Liver (tissue), 8 donors: ENCODE measurements at regions not wholly inside any gene's neighbourhood (a gene's known extent, or its start where the extent isn't known, plus 50 kb on each side); places are given as distances from the start of the nearest gene placed in this dataset.

Source experiments
- DNase-seq: peaks from one replicate; pipeline ENCODE4 v3.0.0-alpha.2; 2017; ENCODE audit warnings: low spot score
- H3K27ac ChIP-seq, 2 donors: one replicate each; pipeline ENCODE4 v1.7.0; 2013; ENCODE audit warnings: inconsistent platforms in 2 of 2, low read length in 2 of 2, control low read depth in 1 of 2, low read depth in 1 of 2, mild to moderate bottlenecking in 1 of 2
- H3K27me3 ChIP-seq, 4 donors: one replicate each; pipeline versions ENCODE4 v1.6.1 to v1.7.0; 2013; ENCODE audit warnings: low read length in 3 of 4, inconsistent platforms in 1 of 4, mild to moderate bottlenecking in 1 of 4, moderate library complexity in 1 of 4; ENCODE audit not compliant: control insufficient read depth in 4 of 4, insufficient read depth in 4 of 4
- H3K36me3 ChIP-seq, 4 donors: one replicate each; pipeline versions ENCODE4 v1.6.1 to v1.7.0; 2013; ENCODE audit warnings: low read length in 3 of 4, mild to moderate bottlenecking in 3 of 4, low read depth in 1 of 4, moderate library complexity in 1 of 4; ENCODE audit not compliant: control insufficient read depth in 4 of 4, insufficient read depth in 3 of 4
- H3K4me1 ChIP-seq, 4 donors: one replicate each; pipeline versions ENCODE4 v1.6.1 to v1.7.0; 2013; ENCODE audit warnings: low read length in 3 of 4, mild to moderate bottlenecking in 3 of 4, moderate library complexity in 1 of 4; ENCODE audit not compliant: control insufficient read depth in 4 of 4, insufficient read depth in 4 of 4
- H3K4me3 ChIP-seq, 3 donors: one replicate each; pipeline versions ENCODE4 v1.6.1 to v1.7.0; 2013; ENCODE audit warnings: low read length in 3 of 3, control low read depth in 1 of 3, low read depth in 1 of 3, mild to moderate bottlenecking in 1 of 3
- H3K9ac ChIP-seq, 2 donors: one replicate each; pipeline ENCODE4 v1.7.0; 2013; ENCODE audit warnings: low read length in 2 of 2, mild to moderate bottlenecking in 2 of 2, moderate library complexity in 2 of 2, control low read depth in 1 of 2, low read depth in 1 of 2
- H3K9me3 ChIP-seq, 4 donors: one replicate each; pipeline versions ENCODE4 v1.6.1 to v1.7.0; 2013; ENCODE audit warnings: low read length in 3 of 4; ENCODE audit not compliant: control insufficient read depth in 4 of 4
- EGR1 ChIP-seq, 2 donors: IDR thresholded peaks; 2 replicates each; pipeline ENCODE4 v1.6.1; 2016 to 2018; ENCODE audit warnings: antibody characterized with exemption in 2 of 2, low read depth in 2 of 2
- FOXA1 ChIP-seq: IDR thresholded peaks from 2 replicates; pipeline ENCODE4 v1.6.1; 2016; ENCODE audit warnings: antibody characterized with exemption
- FOXA2 ChIP-seq: IDR thresholded peaks from 2 replicates; pipeline ENCODE4 v1.6.1; 2016; ENCODE audit warnings: antibody characterized with exemption
- GABPA ChIP-seq, 2 donors: IDR thresholded peaks in 1 of 2; conservative IDR thresholded peaks in 1 of 2; 2 replicates each; pipeline ENCODE4 v1.6.1; 2016; ENCODE audit warnings: antibody characterized with exemption in 2 of 2, mild to moderate bottlenecking in 1 of 2, moderate library complexity in 1 of 2
- HNF4A ChIP-seq, 2 donors: conservative IDR thresholded peaks; 2 replicates each; pipeline ENCODE4 v1.6.1; 2016; ENCODE audit warnings: antibody characterized with exemption in 2 of 2, mild to moderate bottlenecking in 2 of 2
- HNF4G ChIP-seq: IDR thresholded peaks from 2 replicates; pipeline ENCODE4 v1.6.1; 2016; ENCODE audit warnings: antibody characterized with exemption
- NR2F2 ChIP-seq: IDR thresholded peaks from 2 replicates; pipeline ENCODE4 v1.6.1; 2016; ENCODE audit warnings: antibody characterized with exemption
- RAD21 ChIP-seq, 2 donors: IDR thresholded peaks; 2 replicates each; pipeline ENCODE4 v1.6.1; 2016; ENCODE audit warnings: antibody characterized with exemption in 2 of 2, mild to moderate bottlenecking in 2 of 2
- RXRA ChIP-seq, 2 donors: IDR thresholded peaks; 2 replicates each; pipeline ENCODE4 v1.6.1; 2017 to 2018; ENCODE audit warnings: antibody characterized with exemption in 2 of 2, mild to moderate bottlenecking in 1 of 2
- SP1 ChIP-seq: IDR thresholded peaks from 2 replicates; pipeline ENCODE4 v1.6.1; 2018; ENCODE audit warnings: antibody characterized with exemption, mild to moderate bottlenecking
- TAF1 ChIP-seq: conservative IDR thresholded peaks from 2 replicates; pipeline ENCODE4 v1.6.1; 2016; ENCODE audit warnings: antibody characterized with exemption, mild to moderate bottlenecking
- YY1 ChIP-seq: IDR thresholded peaks from 2 replicates; pipeline ENCODE4 v1.6.1; 2016; ENCODE audit warnings: antibody characterized with exemption, mild to moderate bottlenecking
- WGBS: extraction: QIAGEN DNeasy Blood & Tissue Kit; methylation state at CpG from one replicate; pipeline ENCODE4 v1.1.7; 2013; 5-methylcytosine and 5-hydroxymethylcytosine counted together
- TF ChIP-seq, protein P1 (sequence below): IDR thresholded peaks from 2 replicates; pipeline ENCODE4 v1.6.1; 2016; ENCODE audit warnings: antibody characterized with exemption
- TF ChIP-seq, protein P2 (sequence below): IDR thresholded peaks from 2 replicates; pipeline ENCODE4 v1.6.1; 2016; ENCODE audit warnings: antibody characterized with exemption
- TF ChIP-seq, protein P3 (sequence below): fragments of 150-350 bp; IDR thresholded peaks from 2 replicates; pipeline ENCODE4 v1.5.1; 2017; ENCODE audit warnings: improper control_type of control experiment, low read depth, low read length; ENCODE audit not compliant: missing input control
- TF ChIP-seq, protein P4 (sequence below): IDR thresholded peaks from 2 replicates; pipeline ENCODE4 v1.6.1; 2016; ENCODE audit warnings: antibody characterized with exemption
- TF ChIP-seq, protein P5 (sequence below): IDR thresholded peaks from 2 replicates; pipeline ENCODE4 v1.6.1; 2016; ENCODE audit warnings: antibody characterized with exemption, mild to moderate bottlenecking
- donor health status: healthy.
- donor health status: healthy.
- donor health status: healthy.
- donor health status: healthy.
- donor health status: healthy.

DNA sequence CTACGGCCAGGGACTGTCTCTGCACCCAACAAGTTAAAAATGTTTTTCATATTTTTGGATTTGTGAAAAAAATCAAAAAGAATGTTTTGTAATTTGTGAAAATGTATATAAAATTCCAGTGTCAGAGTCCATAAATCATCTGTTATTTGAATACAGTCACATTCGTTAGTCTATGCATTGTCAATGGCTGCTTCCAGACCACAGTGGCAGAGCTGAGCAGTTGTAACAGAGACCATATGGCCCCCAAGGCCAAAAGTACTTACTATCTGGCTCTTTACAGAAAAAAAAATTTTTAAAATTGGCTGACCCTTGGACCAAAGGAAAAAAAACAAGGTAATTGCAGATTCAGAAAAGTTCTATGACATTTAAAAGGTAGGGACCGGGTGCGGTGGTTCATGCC lies 86.7 kb upstream of the ATL2 start:
- Histone ChIP-seq H3K4me3 (no peak overlapping the region), H3K27ac (no peak overlapping the region), H3K4me1 (no peaks in the 10 kb centered on the region), H3K9ac (no peak overlapping the region), H3K9me3 (no peaks in the 10 kb centered on the region), H3K27me3 (no peaks in the 10 kb centered on the region), H3K36me3 (no peaks in the 10 kb centered on the region)
- no peak for TF ChIP-seq EGR1 (IDR thresholded peaks at IDR 0.05; ENCODE audit: low read depth in 2 of 2)
- TF ChIP-seq, protein P1, sequence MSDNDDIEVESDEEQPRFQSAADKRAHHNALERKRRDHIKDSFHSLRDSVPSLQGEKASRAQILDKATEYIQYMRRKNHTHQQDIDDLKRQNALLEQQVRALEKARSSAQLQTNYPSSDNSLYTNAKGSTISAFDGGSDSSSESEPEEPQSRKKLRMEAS = no peak
- TF ChIP-seq GABPA (IDR thresholded peaks at IDR 0.05 in 1 of 2, conservative IDR thresholded peaks at IDR 0.05 in 1 of 2) = no peak
- TF ChIP-seq, protein P2, sequence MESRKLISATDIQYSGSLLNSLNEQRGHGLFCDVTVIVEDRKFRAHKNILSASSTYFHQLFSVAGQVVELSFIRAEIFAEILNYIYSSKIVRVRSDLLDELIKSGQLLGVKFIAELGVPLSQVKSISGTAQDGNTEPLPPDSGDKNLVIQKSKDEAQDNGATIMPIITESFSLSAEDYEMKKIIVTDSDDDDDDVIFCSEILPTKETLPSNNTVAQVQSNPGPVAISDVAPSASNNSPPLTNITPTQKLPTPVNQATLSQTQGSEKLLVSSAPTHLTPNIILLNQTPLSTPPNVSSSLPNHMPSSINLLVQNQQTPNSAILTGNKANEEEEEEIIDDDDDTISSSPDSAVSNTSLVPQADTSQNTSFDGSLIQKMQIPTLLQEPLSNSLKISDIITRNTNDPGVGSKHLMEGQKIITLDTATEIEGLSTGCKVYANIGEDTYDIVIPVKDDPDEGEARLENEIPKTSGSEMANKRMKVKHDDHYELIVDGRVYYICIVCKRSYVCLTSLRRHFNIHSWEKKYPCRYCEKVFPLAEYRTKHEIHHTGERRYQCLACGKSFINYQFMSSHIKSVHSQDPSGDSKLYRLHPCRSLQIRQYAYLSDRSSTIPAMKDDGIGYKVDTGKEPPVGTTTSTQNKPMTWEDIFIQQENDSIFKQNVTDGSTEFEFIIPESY = no peak
- TF ChIP-seq FOXA2 = no peak
- TF ChIP-seq HNF4G = no peak
- TF ChIP-seq, protein P3, sequence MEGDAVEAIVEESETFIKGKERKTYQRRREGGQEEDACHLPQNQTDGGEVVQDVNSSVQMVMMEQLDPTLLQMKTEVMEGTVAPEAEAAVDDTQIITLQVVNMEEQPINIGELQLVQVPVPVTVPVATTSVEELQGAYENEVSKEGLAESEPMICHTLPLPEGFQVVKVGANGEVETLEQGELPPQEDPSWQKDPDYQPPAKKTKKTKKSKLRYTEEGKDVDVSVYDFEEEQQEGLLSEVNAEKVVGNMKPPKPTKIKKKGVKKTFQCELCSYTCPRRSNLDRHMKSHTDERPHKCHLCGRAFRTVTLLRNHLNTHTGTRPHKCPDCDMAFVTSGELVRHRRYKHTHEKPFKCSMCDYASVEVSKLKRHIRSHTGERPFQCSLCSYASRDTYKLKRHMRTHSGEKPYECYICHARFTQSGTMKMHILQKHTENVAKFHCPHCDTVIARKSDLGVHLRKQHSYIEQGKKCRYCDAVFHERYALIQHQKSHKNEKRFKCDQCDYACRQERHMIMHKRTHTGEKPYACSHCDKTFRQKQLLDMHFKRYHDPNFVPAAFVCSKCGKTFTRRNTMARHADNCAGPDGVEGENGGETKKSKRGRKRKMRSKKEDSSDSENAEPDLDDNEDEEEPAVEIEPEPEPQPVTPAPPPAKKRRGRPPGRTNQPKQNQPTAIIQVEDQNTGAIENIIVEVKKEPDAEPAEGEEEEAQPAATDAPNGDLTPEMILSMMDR = no peak
- TF ChIP-seq, protein P4, sequence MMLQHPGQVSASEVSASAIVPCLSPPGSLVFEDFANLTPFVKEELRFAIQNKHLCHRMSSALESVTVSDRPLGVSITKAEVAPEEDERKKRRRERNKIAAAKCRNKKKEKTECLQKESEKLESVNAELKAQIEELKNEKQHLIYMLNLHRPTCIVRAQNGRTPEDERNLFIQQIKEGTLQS = no peak
- TF ChIP-seq YY1 = no peak
- no peak for TF ChIP-seq RAD21 (IDR thresholded peaks at IDR 0.05)
- TF ChIP-seq, protein P5, sequence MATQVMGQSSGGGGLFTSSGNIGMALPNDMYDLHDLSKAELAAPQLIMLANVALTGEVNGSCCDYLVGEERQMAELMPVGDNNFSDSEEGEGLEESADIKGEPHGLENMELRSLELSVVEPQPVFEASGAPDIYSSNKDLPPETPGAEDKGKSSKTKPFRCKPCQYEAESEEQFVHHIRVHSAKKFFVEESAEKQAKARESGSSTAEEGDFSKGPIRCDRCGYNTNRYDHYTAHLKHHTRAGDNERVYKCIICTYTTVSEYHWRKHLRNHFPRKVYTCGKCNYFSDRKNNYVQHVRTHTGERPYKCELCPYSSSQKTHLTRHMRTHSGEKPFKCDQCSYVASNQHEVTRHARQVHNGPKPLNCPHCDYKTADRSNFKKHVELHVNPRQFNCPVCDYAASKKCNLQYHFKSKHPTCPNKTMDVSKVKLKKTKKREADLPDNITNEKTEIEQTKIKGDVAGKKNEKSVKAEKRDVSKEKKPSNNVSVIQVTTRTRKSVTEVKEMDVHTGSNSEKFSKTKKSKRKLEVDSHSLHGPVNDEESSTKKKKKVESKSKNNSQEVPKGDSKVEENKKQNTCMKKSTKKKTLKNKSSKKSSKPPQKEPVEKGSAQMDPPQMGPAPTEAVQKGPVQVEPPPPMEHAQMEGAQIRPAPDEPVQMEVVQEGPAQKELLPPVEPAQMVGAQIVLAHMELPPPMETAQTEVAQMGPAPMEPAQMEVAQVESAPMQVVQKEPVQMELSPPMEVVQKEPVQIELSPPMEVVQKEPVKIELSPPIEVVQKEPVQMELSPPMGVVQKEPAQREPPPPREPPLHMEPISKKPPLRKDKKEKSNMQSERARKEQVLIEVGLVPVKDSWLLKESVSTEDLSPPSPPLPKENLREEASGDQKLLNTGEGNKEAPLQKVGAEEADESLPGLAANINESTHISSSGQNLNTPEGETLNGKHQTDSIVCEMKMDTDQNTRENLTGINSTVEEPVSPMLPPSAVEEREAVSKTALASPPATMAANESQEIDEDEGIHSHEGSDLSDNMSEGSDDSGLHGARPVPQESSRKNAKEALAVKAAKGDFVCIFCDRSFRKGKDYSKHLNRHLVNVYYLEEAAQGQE = no peak
- TF ChIP-seq SP1 = no peak
- TF ChIP-seq NR2F2 = no peak
- no peak for DNase-seq
- 91% methylated on average over 4 of the region's 4 CpGs for WGBS

DNA sequence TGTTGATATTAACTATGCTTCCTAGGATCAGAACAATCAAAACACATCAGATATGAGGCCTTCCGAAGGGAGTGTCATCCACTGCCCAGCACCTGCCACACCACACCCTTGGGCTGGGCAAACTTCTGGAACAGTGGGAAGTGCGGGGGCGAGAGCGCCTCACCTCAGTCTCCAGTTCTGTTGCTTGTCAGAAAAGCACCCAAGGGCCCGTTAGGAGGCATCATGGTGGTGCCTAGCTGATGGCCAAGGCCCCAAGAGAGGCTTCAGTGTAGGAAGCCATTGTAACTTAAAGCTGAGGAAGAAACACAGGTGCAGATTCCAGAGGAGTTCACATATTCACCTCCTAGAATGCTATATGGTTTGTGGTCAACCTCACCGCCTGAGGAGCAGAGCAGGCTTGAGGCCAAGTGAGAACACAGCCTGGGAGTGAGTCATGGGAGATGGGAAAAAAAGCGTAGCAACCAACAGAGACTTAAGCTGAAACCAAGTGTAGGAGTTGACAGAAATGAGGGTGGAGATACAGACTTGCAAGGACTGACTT lies 85.1 kb upstream of the ATL2 start:
- H3K27ac ChIP-seq = no peak overlapping the region
- 90% methylated on average over 7 of the region's 7 CpGs for WGBS
- DNase-seq = no peak
- TF ChIP-seq RXRA (IDR thresholded peaks at IDR 0.05) (no peak), TAF1 (no peak), FOXA2 (no peak), SP1 (no peak), HNF4A (conservative IDR thresholded peaks at IDR 0.05) (no peak), RAD21 (IDR thresholded peaks at IDR 0.05) (no peak), FOXA1 (no peak), YY1 (no peak)
- TF ChIP-seq, protein P1 = no peak
- TF ChIP-seq, protein P4 = no peak
- TF ChIP-seq, protein P2 = no peak
- TF ChIP-seq, protein P5 = no peak

More for the DNA sequence above, 85.1 kb upstream of the ATL2 start:
- Histone ChIP-seq H3K9ac (no peak overlapping the region), H3K4me3 (no peak overlapping the region), H3K9me3 (no peaks in the 10 kb centered on the region), H3K36me3 (no peaks in the 10 kb centered on the region), H3K27me3 (no peaks in the 10 kb centered on the region), H3K4me1 (no peaks in the 10 kb centered on the region)
